Mesenchymal stem cell (in vitro differentiated cells and primary cell): ENCODE measurements at regions not wholly inside any gene's neighbourhood (a gene's known extent, or its start where the extent isn't known, plus 50 kb on each side); places are given as distances from the start of the nearest gene placed in this dataset.

ENCODE experiments used
- DNase-seq: peaks from one replicate; pipeline ENCODE4 v3.0.0-alpha.2; 2013
- H2AFZ ChIP-seq: one replicate; pipeline ENCODE4 v1.6.1; 2013; ENCODE audit warnings: low read depth, mild to moderate bottlenecking, control low read depth, inconsistent platforms, low read length, moderate library complexity
- H2AK5ac ChIP-seq: 2 replicates; pipeline ENCODE4 v1.6.1; 2013; ENCODE audit warnings: low read length, moderate library complexity, mild to moderate bottlenecking, inconsistent platforms; ENCODE audit not compliant: severe bottlenecking
- H2BK120ac ChIP-seq: one replicate; pipeline ENCODE4 v1.6.1; 2013; ENCODE audit warnings: low read depth, mild to moderate bottlenecking, inconsistent platforms, low read length, moderate library complexity
- H2BK12ac ChIP-seq, 2 experiments: one replicate each; pipeline ENCODE4 v1.6.1; 2013; ENCODE audit warnings: inconsistent platforms in 2 of 2, low read length in 2 of 2, mild to moderate bottlenecking in 2 of 2, moderate library complexity in 2 of 2, control low read depth in 1 of 2
- H2BK15ac ChIP-seq: one replicate; pipeline ENCODE4 v1.6.1; 2013; ENCODE audit warnings: mild to moderate bottlenecking, low read depth, inconsistent platforms; ENCODE audit not compliant: poor library complexity, severe bottlenecking
- H2BK5ac ChIP-seq: 2 replicates; pipeline ENCODE4 v1.6.1; 2013; ENCODE audit warnings: low read depth, mild to moderate bottlenecking, low read length, control low read depth, inconsistent platforms; ENCODE audit not compliant: poor library complexity, severe bottlenecking
- H3K14ac ChIP-seq, 2 experiments: one replicate each; pipeline ENCODE4 v1.6.1; 2013; ENCODE audit warnings: inconsistent platforms in 2 of 2, low read length in 2 of 2, control low read depth in 1 of 2, mild to moderate bottlenecking in 1 of 2, moderate library complexity in 1 of 2
- H3K18ac ChIP-seq, 2 experiments: one replicate each; pipeline ENCODE4 v1.6.1; 2013; ENCODE audit warnings: inconsistent platforms in 2 of 2, low read length in 2 of 2, control low read depth in 1 of 2, low read depth in 1 of 2, mild to moderate bottlenecking in 1 of 2
- H3K23ac ChIP-seq, 2 experiments: one replicate each; pipeline ENCODE4 v1.6.1; 2013; ENCODE audit warnings: inconsistent platforms in 2 of 2, low read length in 2 of 2, mild to moderate bottlenecking in 2 of 2, moderate library complexity in 2 of 2, control low read depth in 1 of 2
- H3K27ac ChIP-seq: 2 replicates; pipeline ENCODE4 v1.5.1; 2013; ENCODE audit warnings: mild to moderate bottlenecking, moderate library complexity, low read length, control low read depth, inconsistent platforms; ENCODE audit not compliant: poor library complexity, severe bottlenecking
- H3K27me3 ChIP-seq, 2 experiments: 2 replicates each; pipeline versions ENCODE4 v1.6.1 to v1.7.0; 2013; ENCODE audit warnings: low read length in 2 of 2, mild to moderate bottlenecking in 2 of 2, moderate library complexity in 2 of 2, control low read depth in 1 of 2, inconsistent platforms in 1 of 2; ENCODE audit not compliant: control insufficient read depth in 1 of 2, insufficient read depth in 1 of 2
- H3K36me3 ChIP-seq, 2 experiments: 2 replicates each; pipeline versions ENCODE4 v1.6.1 to v1.7.0; 2013; ENCODE audit warnings: low read length in 2 of 2, control low read depth in 1 of 2, inconsistent platforms in 1 of 2, low read depth in 1 of 2, mild to moderate bottlenecking in 1 of 2; ENCODE audit not compliant: insufficient read depth in 2 of 2, control insufficient read depth in 1 of 2
- H3K4ac ChIP-seq, 2 experiments: one replicate each; pipeline ENCODE4 v1.6.1; 2013; ENCODE audit warnings: inconsistent platforms in 2 of 2, low read length in 2 of 2, mild to moderate bottlenecking in 2 of 2, moderate library complexity in 2 of 2, control low read depth in 1 of 2, low read depth in 1 of 2
- H3K4me1 ChIP-seq: 2 replicates; pipeline ENCODE4 v1.6.1; 2013; ENCODE audit warnings: low read depth, low read length, control low read depth; ENCODE audit not compliant: control insufficient read depth, insufficient read depth
- H3K4me2 ChIP-seq: 2 replicates; pipeline ENCODE4 v1.6.1; 2013; ENCODE audit warnings: low read length, mild to moderate bottlenecking, inconsistent platforms; ENCODE audit not compliant: poor library complexity, severe bottlenecking
- H3K4me3 ChIP-seq, 2 experiments: 2 replicates each; pipeline versions ENCODE4 v1.5.1 to v1.7.0; 2013; ENCODE audit warnings: low read length in 2 of 2, mild to moderate bottlenecking in 2 of 2, control low read depth in 1 of 2, low read depth in 1 of 2; ENCODE audit not compliant: insufficient read depth in 1 of 2
- H3K79me1 ChIP-seq: replicated peaks from 2 replicates; pipeline ENCODE4 v1.6.1; 2013; ENCODE audit warnings: mild to moderate bottlenecking, control low read depth, low read length, inconsistent platforms; ENCODE audit not compliant: poor library complexity, severe bottlenecking
- H3K9ac ChIP-seq: 2 replicates; pipeline ENCODE4 v1.7.0; 2013; ENCODE audit warnings: mild to moderate bottlenecking, low read length, moderate library complexity
- H3K9me3 ChIP-seq: 2 replicates; pipeline ENCODE4 v1.7.0; 2013; ENCODE audit warnings: mild to moderate bottlenecking, low read length; ENCODE audit not compliant: control insufficient read depth
- H4K8ac ChIP-seq: one replicate; pipeline ENCODE4 v1.6.1; 2013; ENCODE audit warnings: inconsistent platforms, mild to moderate bottlenecking, low read length, moderate library complexity
- H4K91ac ChIP-seq: one replicate; pipeline ENCODE4 v1.6.1; 2013; ENCODE audit warnings: mild to moderate bottlenecking, low read length, inconsistent platforms
- WGBS: methylation state at CpG from one replicate; pipeline ENCODE4 v1.1.7; 2013; ENCODE audit warnings: mixed read lengths; 5-methylcytosine and 5-hydroxymethylcytosine counted together

- Histone ChIP-seq H3K36me3 (no peaks in the 10 kb centered on the region), H2AK5ac (no peak overlapping the region), H3K14ac (no peak overlapping the region), H3K23ac (no peak overlapping the region), H2BK15ac (no peak overlapping the region), H3K18ac (no peak overlapping the region), H3K4me3 (no peak overlapping the region), H2BK120ac (no peak overlapping the region), H2BK5ac (no peak overlapping the region), H3K9me3 (peaks cover 7% of the 10 kb centered on the region), H3K4me2 (no peak overlapping the region), H4K91ac (no peak overlapping the region), H2BK12ac (no peak overlapping the region), H3K79me1 (no peaks in the 10 kb centered on the region), H3K27ac (no peak overlapping the region), H3K27me3 (no peaks in the 10 kb centered on the region), H3K9ac (no peak overlapping the region), H4K8ac (no peak overlapping the region), H3K4ac (no peak overlapping the region), H2AFZ (no peak overlapping the region), H3K4me1 (no peaks in the 10 kb centered on the region)
- DNase-seq = no peak
- WGBS = no CpG with 5 or more reads among the region's 1 CpG
Measured at GRCh38 chr15:39376371-39376909, 204.4 kb upstream of the THBS1 start.

DNA sequence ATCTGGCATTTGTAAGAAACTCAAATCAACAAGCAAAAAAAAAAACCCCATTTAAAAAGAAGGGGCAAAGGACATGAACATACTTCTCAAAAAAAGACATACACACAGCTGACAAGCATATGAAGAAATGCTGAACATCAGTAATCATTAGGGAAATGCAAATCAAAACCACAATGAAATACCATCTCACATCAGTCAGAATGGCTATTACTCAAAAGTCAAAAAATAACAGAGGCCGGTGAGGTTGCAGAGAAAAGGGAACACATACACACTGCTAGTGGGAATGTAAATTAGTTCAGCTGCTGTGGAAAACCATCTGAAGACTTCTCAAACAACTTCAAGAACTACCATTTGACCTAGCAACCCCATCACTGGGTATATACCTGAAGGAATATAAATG is 199.4 kb upstream of the THBS1 start:
- no CpG with 5 or more reads among the region's 1 CpG for WGBS
- Histone ChIP-seq H3K36me3 (no peaks in the 10 kb centered on the region), H2BK5ac (no peak overlapping the region), H3K14ac (no peak overlapping the region), H3K18ac (no peak overlapping the region), H3K4me3 (no peak overlapping the region), H3K9me3 (no peaks in the 10 kb centered on the region), H2AFZ (no peak overlapping the region), H3K4ac (no peak overlapping the region), H2AK5ac (no peak overlapping the region), H2BK120ac (no peak overlapping the region), H3K4me1 (no peaks in the 10 kb centered on the region), H3K9ac (no peak overlapping the region), H2BK15ac (no peak overlapping the region), H3K27ac (no peak overlapping the region), H3K4me2 (no peak overlapping the region), H4K8ac (no peak overlapping the region), H3K79me1 (no peaks in the 10 kb centered on the region), H3K23ac (no peak overlapping the region), H4K91ac (no peak overlapping the region), H3K27me3 (no peaks in the 10 kb centered on the region), H2BK12ac (no peak overlapping the region)
- no peak for DNase-seq

DNA sequence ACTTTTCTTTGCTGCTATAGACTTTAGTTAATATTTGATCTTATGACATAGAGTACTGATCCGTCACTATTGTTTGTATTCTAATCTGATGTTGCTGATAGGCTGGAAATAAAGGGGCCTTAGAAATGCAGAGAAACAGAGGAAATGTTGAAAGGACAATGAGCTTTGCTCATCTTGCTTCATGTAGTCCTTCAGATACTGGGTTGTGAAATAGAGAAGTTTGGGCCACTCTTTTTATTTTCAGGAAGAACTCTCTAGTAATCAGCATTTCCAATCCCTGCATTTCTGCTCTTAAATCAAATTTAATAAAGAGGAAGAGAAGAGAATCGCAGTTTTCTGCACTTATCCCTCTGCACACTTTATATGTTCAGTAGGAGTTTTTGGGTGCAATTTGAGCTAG is 192.8 kb upstream of the THBS1 start:
- H2BK5ac ChIP-seq = no peak overlapping the region
- no peaks in the 10 kb centered on the region for H3K79me1 ChIP-seq
- no peak overlapping the region for H3K4me2 ChIP-seq
- no peaks in the 10 kb centered on the region for H3K4me1 ChIP-seq
- no peak overlapping the region for H3K4me3 ChIP-seq
- H4K91ac ChIP-seq = no peak overlapping the region
- H2BK120ac ChIP-seq = no peak overlapping the region
- no peak overlapping the region for H3K18ac ChIP-seq
- 82% methylated on average over 1 of the region's 2 CpGs for WGBS
- no peak overlapping the region for H2BK12ac ChIP-seq
- H3K36me3 ChIP-seq = no peaks in the 10 kb centered on the region
- H3K9ac ChIP-seq = no peak overlapping the region
- H4K8ac ChIP-seq = no peak overlapping the region
- H3K27ac ChIP-seq = no peak overlapping the region
- no peaks in the 10 kb centered on the region for H3K27me3 ChIP-seq
- no peak overlapping the region for H2BK15ac ChIP-seq
- no peak overlapping the region for H3K23ac ChIP-seq
- H2AK5ac ChIP-seq = no peak overlapping the region
- H3K4ac ChIP-seq = no peak overlapping the region
- no peak for DNase-seq
- H3K9me3 ChIP-seq = no peaks in the 10 kb centered on the region
- H3K14ac ChIP-seq = no peak overlapping the region
- no peak overlapping the region for H2AFZ ChIP-seq

- WGBS = 92% methylated on average over 4 of the region's 5 CpGs
- Histone ChIP-seq H3K27ac (no peak overlapping the region), H2BK5ac (no peak overlapping the region), H3K14ac (no peak overlapping the region), H3K4me2 (no peak overlapping the region), H3K9me3 (no peaks in the 10 kb centered on the region), H3K79me1 (no peaks in the 10 kb centered on the region), H4K91ac (no peak overlapping the region), H3K27me3 (no peaks in the 10 kb centered on the region), H3K23ac (no peak overlapping the region), H3K9ac (no peak overlapping the region), H2AFZ (no peak overlapping the region), H2AK5ac (no peak overlapping the region), H3K4me3 (no peak overlapping the region), H2BK15ac (no peak overlapping the region), H2BK12ac (no peak overlapping the region), H3K4ac (no peak overlapping the region), H3K36me3 (no peaks in the 10 kb centered on the region), H4K8ac (no peak overlapping the region), H2BK120ac (no peak overlapping the region), H3K4me1 (no peaks in the 10 kb centered on the region), H3K18ac (no peak overlapping the region)
- DNase-seq = peak; percentile 57
Measured at GRCh38 chr15:39391230-39391629, 189.6 kb upstream of the THBS1 start.
